ENCODE measurements at regions not wholly inside any gene's neighbourhood (a gene's known extent, or its start where the extent isn't known, plus 50 kb on each side); places are given as distances from the start of the nearest gene placed in this dataset.

GRCh38 chr22:45072322-45072903, 62.6 kb upstream of the PHF21B start:
- Histone ChIP-seq H3K79me2 (ENCODE audit: control insufficient read depth, insufficient read depth, low read length) (no peaks in the 10 kb centered on the region), H4K20me1 (replicated peaks; ENCODE audit: control insufficient read depth, extremely low read depth, insufficient read depth, low read length) (no peaks in the 10 kb centered on the region), H3K36me3 (ENCODE audit: control insufficient read depth in 2 of 2, extremely low read depth in 1 of 2, insufficient read depth in 2 of 2, low read length in 2 of 2) (no peaks in the 10 kb centered on the region), H3K4me2 (ENCODE audit: insufficient read depth, low read length) (no peak overlapping the region), H3K4me3 (replicated peaks in 1 of 3; ENCODE audit: insufficient read depth in 1 of 3, low read depth in 1 of 3, low read length in 3 of 3) (no peak overlapping the region), H3K9me3 (replicated peaks; ENCODE audit: control insufficient read depth, insufficient read depth, low read length) (no peaks in the 10 kb centered on the region), H3K9ac (replicated peaks; ENCODE audit: extremely low read depth, insufficient read depth, low read length) (no peak overlapping the region), H2AFZ (ENCODE audit: low read depth, low read length) (no peak overlapping the region), H3K4me1 (ENCODE audit: control insufficient read depth, extremely low read depth, insufficient read depth, low read length) (no peaks in the 10 kb centered on the region), H3K27ac (ENCODE audit: insufficient read depth, low read depth, low read length) (no peak overlapping the region), H3K9me1 (replicated peaks; ENCODE audit: control insufficient read depth, extremely low read depth, insufficient read depth, low read length) (no peaks in the 10 kb centered on the region), H3K27me3 (ENCODE audit: control insufficient read depth in 2 of 2, insufficient read depth in 2 of 2, low read length in 2 of 2) (no peaks in the 10 kb centered on the region)
- dilution Hi-C loops (cut with MboI; ENCODE audit: extremely low pct_ligation_motif_present, low sequenced_read_pairs) (no loop called here), intact Hi-C loops (cut with micrococcal nuclease) (no loop called here)
- FAIRE-seq: no peak
- TF ChIP-seq FOS (IDR thresholded peaks at IDR 0.05; ENCODE audit: borderline replicate concordance, insufficient read depth, low read length) (peak; percentile 8), POLR2A (IDR thresholded peaks at IDR 0.05; ENCODE audit: low read depth, low read length) (no peak)
- ChIA-PET POLR2A (no interaction called here), CTCF (interaction anchor here (0.8 to 2.4 kb wide), 2 partner anchors 9 to 24 kb away, joined by 5 to 7 read pairs; no protein-coding TSS in a partner anchor)
- DNase-seq (ENCODE audit: low read depth, low spot score): no peak
- BruUV-seq (replicated peaks): no TSS peak

GRCh38 chr22:45073064-45073463, 63.3 kb upstream of the PHF21B start:
- no peaks in the 10 kb centered on the region for H4K20me1 ChIP-seq (replicated peaks; ENCODE audit: control insufficient read depth, extremely low read depth, insufficient read depth, low read length)
- H3K27me3 ChIP-seq (ENCODE audit: control insufficient read depth in 2 of 2, insufficient read depth in 2 of 2, low read length in 2 of 2): no peaks in the 10 kb centered on the region
- no peak for TF ChIP-seq MAX (IDR thresholded peaks at IDR 0.05; ENCODE audit: insufficient read depth, insufficient read length)
- TF ChIP-seq JUN (IDR thresholded peaks at IDR 0.05; ENCODE audit: borderline replicate concordance, insufficient read depth, insufficient read length, low read depth): no peak
- TF ChIP-seq GATA2 (IDR thresholded peaks at IDR 0.05; ENCODE audit: insufficient read depth, insufficient read length, low read depth, low read length): no peak
- no peak for TF ChIP-seq FOS (IDR thresholded peaks at IDR 0.05; ENCODE audit: borderline replicate concordance, insufficient read depth, low read length)
- TF ChIP-seq MYC (IDR thresholded peaks at IDR 0.05; ENCODE audit: low read depth, low read length): no peak
- no peak for TF ChIP-seq POLR2AphosphoS5 (IDR thresholded peaks at IDR 0.05; ENCODE audit: insufficient read depth, low read depth, low read length)
- no peak for TF ChIP-seq POLR2A (IDR thresholded peaks at IDR 0.05; ENCODE audit: low read depth, low read length)
- TF ChIP-seq EZH2 (IDR thresholded peaks at IDR 0.05; ENCODE audit: borderline replicate concordance, low read depth, low read length, severe bottlenecking): no peak
- no peak for TF ChIP-seq CTCF (IDR thresholded peaks at IDR 0.05; ENCODE audit: extremely low read depth in 1 of 2, insufficient read depth in 1 of 2, low read depth in 1 of 2, low read length in 2 of 2)
- H3K79me2 ChIP-seq (ENCODE audit: control insufficient read depth, insufficient read depth, low read length): no peaks in the 10 kb centered on the region
- no peak overlapping the region for H3K4me2 ChIP-seq (ENCODE audit: insufficient read depth, low read length)
- no peaks in the 10 kb centered on the region for H3K9me3 ChIP-seq (replicated peaks; ENCODE audit: control insufficient read depth, insufficient read depth, low read length)
- CTCF ChIA-PET: interaction anchor here (2.4 kb wide), 1 partner anchor 23 kb away, joined by 7 read pairs; no protein-coding TSS in a partner anchor
- H3K9me1 ChIP-seq (replicated peaks; ENCODE audit: control insufficient read depth, extremely low read depth, insufficient read depth, low read length): no peaks in the 10 kb centered on the region
- no peak overlapping the region for H3K27ac ChIP-seq (ENCODE audit: insufficient read depth, low read depth, low read length)
- dilution Hi-C loops (cut with MboI; ENCODE audit: extremely low pct_ligation_motif_present, low sequenced_read_pairs) (no loop called here), intact Hi-C loops (cut with micrococcal nuclease) (loop anchor here (1.0 kb wide), 1 partner anchor 90 kb away; the partner anchor contains the start of gene NUP50)
- POLR2A ChIA-PET: no interaction called here
- H3K4me1 ChIP-seq (ENCODE audit: control insufficient read depth, extremely low read depth, insufficient read depth, low read length): no peaks in the 10 kb centered on the region
- H3K9ac ChIP-seq (replicated peaks; ENCODE audit: extremely low read depth, insufficient read depth, low read length): no peak overlapping the region
- no peak for DNase-seq (ENCODE audit: low read depth, low spot score)
- BruUV-seq (replicated peaks): TSS peak; percentile 24
- no peak overlapping the region for H3K4me3 ChIP-seq (replicated peaks in 1 of 3; ENCODE audit: insufficient read depth in 1 of 3, low read depth in 1 of 3, low read length in 3 of 3)
- no peaks in the 10 kb centered on the region for H3K36me3 ChIP-seq (ENCODE audit: control insufficient read depth in 2 of 2, extremely low read depth in 1 of 2, insufficient read depth in 2 of 2, low read length in 2 of 2)
- no peak overlapping the region for H2AFZ ChIP-seq (ENCODE audit: low read depth, low read length)
- no peak for FAIRE-seq
